ENCODE measurements at regions not wholly inside any gene's neighbourhood (a gene's known extent, or its start where the extent isn't known, plus 50 kb on each side); places are given as distances from the start of the nearest gene placed in this dataset.

DNA sequence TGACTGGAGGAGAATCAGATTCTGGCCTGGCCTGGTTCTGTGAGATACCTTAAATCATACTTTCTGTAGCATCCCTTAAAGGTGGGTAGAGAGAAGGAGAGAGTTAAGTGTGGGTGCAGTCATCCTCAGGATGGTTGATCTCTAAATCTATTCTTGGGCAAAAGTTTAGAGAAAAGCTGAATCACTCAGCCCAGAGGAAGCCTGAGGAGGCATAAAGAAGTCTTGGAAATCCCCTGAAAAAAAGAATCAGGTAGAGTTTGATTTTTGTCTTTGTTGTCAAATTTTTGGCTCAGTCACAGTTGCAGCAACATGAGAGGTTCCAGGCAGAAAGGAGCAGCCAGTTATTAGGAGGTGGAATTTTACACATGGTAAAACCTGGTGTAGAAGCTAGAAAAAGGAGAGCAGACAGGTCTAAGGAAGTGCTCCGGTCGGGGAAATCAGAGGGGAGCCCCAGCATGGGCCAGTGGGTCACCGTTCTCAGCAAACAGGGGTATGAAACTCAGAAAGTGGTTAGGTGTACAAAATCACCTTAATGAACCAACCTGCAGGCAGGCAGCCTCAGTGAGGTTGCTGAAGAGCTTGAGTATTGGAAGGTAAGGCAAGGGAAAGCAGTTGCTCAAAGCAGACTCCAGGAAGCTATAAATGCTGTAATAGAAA, 116.2 kb upstream of the CNTLN start:
- DNase-seq (ENCODE audit: low spot score), result no peak

DNA sequence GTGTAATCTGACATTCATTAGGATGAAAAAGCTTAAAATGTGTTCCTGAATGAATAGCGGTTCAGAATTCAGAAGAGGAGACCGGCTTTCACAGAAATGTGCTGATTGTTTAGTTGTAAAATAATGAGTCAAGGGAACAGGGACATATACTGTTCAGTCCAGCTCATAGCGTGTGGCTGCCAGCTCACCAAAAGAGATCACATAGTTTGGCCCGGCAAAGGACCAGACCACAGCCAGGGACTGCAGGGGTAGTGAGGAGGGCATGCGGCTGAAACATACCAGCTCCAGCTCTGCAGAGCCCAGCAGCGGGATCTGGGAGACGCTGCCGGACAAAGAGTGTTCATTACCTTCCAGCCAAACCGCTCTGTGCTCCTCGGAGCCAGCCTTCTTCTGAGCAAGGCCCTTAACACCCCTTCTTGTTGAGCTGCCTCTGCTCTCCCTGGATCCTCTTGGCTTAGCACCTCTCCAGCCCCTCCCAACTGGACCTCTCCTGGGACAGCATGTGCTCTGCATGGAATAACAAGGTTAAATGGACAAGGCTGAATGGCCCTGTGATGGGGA, 116.8 kb upstream of the CNTLN start:
- no peak for DNase-seq (ENCODE audit: low spot score)

GRCh38 chr9:17013891-17014290, 120.9 kb upstream of the CNTLN start:
- no peak for DNase-seq (ENCODE audit: low spot score)

GRCh38 chr9:17013010-17013409, 121.8 kb upstream of the CNTLN start:
- no peak for DNase-seq (ENCODE audit: low spot score)

DNA sequence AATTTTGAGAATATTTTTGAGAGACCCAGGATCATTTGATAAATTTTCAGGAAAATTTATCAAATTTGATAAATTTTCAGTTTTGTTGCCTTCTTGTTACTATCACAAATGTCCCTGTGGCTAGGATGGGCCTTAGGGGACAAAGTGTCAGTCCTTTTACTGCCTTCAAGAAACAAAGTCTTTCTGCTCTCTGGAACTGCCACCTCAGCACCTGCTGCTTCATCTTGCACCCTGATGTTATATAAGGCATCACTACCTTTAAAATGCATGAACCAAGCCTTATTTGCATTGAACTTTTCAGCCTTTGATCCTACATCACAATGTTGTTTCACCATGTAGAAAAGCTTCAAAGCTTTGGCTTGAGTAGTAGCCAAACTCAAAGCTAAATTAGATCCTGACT, 123.0 kb upstream of the CNTLN start:
- no peak for DNase-seq (ENCODE audit: low spot score)

- DNase-seq (ENCODE audit: low spot score), result no peak
Observed at GRCh38 chr9:17009071-17009470, 125.8 kb upstream of the CNTLN start.

- no peak for DNase-seq (ENCODE audit: low spot score)
Observed at GRCh38 chr9:17005056-17005823, 129.6 kb upstream of the CNTLN start.

DNA sequence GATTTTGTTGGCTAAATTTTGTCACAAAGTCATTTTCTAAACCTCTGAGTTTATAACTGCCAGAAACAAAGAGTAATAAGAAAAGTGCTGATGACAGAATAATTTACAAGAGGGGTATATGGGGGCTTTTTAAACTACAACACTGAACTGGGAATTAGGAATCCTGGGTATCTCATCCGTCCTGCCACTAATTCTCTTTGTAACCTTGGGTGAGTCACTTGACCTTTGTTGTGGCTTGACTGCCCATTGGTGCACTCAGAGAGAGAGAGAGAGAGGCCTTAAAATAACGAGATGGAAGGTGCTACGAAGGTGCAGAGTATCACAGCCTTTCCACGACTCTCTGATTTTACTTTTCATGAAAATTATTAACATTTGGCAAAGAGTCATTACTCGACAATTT, 130.3 kb upstream of the CNTLN start:
- DNase-seq (ENCODE audit: low spot score), result no peak

DNA sequence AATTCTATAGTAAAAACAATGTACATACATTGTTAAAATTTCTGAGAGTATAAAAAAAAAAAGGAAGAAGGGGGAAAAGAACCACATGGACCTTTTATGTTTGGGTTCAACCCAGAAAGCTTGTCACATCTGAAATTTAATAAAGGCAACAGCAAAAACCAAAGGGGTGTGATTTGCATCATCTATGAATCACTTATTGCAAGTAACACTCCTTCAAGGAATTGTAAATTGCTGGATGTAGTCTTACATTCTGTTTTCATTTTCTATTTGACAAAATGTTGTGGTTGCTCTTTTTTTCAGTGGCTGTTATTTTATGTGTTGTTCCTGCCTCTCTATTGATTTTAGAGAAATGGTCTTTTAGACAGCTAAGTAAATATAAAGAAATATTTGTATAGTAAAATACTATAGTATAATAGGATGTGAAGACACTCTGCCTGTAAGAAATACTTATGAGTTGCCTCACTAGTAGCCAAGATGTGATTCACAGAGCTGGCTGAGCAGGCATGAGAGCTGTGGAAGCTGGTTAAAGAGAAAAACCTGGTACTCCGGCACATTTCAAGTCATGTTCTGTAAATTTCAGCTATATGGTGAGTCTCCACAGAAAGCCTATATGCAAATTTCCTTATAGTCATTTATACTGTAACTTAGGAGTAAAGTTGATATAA, 131.1 kb upstream of the CNTLN start:
- no peak for DNase-seq (ENCODE audit: low spot score)

- DNase-seq (ENCODE audit: low spot score), result no peak
Observed at GRCh38 chr9:16996901-16997491, 126.5 kb upstream of the BNC2 start.

- DNase-seq (ENCODE audit: low spot score), result no peak
Observed at GRCh38 chr9:16992138-16992537, 121.7 kb upstream of the BNC2 start.

DNA sequence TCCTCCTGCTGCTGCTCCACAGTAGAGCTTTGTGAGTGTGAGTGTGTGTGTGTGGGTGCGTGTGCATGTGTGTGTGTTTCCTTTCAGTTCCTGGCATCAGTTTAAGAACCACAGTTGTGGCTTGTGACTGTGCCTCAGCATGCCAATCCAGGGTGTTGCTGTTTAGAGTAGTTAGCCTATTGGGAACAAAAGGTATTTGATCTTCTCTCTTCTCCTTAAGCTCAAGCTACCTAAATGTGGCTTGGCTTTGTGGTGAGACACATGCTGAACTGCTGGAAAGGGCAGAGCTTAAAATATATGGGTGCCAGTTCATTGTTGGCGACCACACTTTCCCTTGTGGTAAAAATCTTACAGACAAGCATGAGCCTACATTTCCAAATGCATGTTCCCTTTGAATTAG, 116.6 kb upstream of the BNC2 start:
- no peak for DNase-seq (ENCODE audit: low spot score)

- no peak for DNase-seq (ENCODE audit: low spot score)
Observed at GRCh38 chr9:16986556-16986955, 116.1 kb upstream of the BNC2 start.

DNA sequence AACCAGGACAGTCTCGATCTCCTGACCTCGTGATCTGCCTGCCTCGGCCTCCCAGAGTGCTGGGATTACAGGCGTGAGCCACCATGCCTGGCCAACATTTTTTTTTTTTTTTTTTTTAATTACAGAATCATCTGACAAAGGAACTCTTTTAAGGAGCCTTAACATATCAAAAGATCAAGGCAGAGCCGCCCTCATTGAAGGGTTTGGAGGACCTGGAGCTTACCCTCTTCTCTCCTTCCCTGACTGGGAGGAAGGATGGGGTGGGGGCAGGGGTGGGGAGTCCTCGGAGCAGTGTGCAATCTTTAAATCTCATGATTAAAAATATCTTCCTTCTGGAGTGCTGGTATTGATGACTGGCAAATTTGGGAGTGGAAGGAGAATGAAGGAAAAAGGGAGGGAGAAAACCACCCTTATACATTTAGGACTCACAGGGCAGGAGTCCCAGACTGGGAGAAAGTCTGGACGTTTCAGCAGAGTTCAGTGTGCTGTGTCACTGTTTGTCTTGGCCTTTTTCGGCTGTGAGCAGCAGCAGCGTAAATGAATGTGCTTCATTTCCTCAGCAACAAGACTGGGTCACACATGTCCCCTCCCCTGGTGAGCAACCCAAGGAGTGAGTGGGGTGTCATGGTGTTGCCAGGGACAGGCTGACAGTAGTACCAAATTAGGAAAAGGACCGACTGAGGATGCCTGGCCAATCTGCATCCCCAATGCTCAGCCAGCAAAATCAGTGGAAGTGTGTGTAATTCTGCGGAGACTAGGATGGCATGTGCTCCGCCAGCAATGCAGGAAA, 115.3 kb upstream of the BNC2 start:
- no peak for DNase-seq (ENCODE audit: low spot score)

DNA sequence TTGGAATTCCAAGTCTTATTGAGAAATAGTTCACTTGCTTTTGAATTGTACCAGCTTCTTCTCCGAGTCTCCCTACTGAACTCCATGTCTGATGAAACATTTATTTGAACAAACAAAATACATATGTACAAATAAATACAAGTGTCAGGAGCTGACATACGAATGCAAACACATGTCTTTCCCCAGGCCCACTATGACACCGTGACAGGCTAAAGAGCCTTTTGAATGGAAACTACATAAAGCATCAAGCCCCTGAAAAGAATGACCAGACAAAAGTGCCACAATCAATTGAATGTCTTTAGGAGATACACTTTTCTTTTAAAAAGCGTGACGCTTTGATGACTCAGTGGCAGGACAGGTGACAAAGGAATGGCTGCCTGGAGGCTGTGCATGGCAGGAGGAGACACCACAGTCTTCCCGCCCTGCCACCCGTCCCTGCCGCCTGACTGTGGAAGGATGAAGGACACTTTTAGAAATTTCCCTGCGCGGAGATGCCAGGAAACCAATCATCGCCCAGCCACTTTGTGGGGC, 112.4 kb upstream of the BNC2 start:
- no peak for DNase-seq (ENCODE audit: low spot score)

DNA sequence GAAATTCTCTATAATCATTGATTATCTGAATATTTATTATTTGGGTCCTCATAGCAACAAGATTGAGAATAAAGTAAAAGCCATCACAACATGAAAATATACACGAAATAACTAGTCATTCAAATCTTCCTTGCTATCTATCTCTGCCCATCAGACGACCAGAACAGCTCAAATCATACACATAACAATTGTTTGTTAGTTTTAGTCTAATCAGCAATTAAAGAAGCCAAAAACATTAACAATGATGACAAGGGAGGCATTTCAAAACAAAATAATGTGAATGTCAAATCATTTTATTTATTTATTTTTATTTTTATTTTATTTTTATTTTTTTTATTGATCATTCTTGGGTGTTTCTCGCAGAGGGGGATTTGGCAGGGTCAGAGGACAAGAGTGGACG, 106.0 kb upstream of the BNC2 start:
- no peak for DNase-seq (ENCODE audit: low spot score)

- no peak for DNase-seq (ENCODE audit: low spot score)
Observed at GRCh38 chr9:16974436-16974835, 104.0 kb upstream of the BNC2 start.

GRCh38 chr9:16970321-16970720, 99.9 kb upstream of the BNC2 start:
- no peak for DNase-seq (ENCODE audit: low spot score)

DNA sequence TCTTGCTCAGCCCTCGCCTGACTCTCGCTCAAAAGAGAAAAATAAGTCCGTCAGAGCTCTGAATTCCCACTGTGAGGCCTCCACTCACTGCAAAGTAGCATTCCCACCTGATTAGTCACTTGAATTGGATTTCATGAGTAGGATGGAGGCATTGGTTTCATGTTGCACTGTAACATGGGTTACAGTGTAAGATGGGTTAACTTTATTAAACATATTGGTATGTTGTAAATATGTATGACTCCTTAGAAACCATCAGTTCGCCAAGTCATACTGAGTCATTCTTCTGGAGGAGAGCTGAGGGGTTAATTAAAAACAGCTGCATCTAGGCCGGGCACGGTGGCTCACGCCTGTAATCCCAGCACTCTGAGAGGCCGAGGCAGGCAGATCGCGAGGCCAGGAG, 93.8 kb upstream of the BNC2 start:
- DNase-seq (ENCODE audit: low spot score), result no peak

DNA sequence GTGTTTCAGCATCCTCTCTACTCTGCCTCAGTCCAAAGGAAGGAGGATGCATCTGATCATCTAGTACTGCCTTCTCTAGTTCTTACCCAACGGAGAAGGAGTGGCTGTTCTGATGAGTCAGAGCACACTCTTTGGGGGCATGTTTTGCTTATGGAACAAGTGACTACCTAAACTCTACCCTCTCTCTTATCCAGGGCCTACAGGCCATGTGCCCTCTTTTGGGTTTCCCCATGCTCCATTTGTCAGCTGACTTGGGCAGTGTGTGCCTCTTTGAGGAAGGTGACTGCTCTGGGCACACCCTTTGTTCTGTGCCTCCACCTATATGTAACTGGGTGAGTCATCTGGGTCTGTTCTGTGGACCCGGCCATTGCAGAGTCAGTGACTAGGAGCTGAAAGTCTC, 89.6 kb upstream of the BNC2 start:
- no peak for DNase-seq (ENCODE audit: low spot score)

DNA sequence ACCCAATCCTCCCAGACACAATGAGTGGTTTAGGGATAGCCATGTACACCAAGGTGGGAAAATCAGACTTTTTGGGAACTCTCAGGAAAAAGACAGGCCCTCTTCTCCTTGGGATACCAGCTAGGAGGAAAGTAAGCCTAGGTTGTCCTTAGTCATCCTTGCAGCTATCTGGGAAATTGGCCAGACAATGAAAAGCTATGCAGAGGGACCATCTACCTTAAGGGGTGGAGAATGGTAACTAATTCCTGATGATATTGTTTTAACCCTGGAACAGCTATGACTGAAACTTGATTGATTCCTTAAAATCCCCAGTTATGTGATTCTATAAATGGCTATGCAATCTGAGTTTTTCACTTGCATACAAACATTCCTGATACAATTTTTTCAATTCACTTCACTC, 88.9 kb upstream of the BNC2 start:
- no peak for DNase-seq (ENCODE audit: low spot score)

GRCh38 chr9:16954040-16954439, 83.6 kb upstream of the BNC2 start:
- no peak for DNase-seq (ENCODE audit: low spot score)

All from CD4-positive, alpha-beta T cell treated with Interleukin-2 at 100 ng/mL for 4 hours (primary cell).